GM23338 (cell line): ENCODE measurements at regions not wholly inside any gene's neighbourhood (a gene's known extent, or its start where the extent isn't known, plus 50 kb on each side); places are given as distances from the start of the nearest gene placed in this dataset.

Source experiments
- CTCF ChIP-seq, 2 experiments: fragments of 200-600 bp in 1 of 2; sonication (generic) in 1 of 2; conservative IDR thresholded peaks; 2 replicates each; pipeline versions ENCODE4 v1.5.1 to v1.6.1; 2016 to 2017; ENCODE audit warnings: antibody characterized with exemption in 2 of 2, low read depth in 2 of 2, mild to moderate bottlenecking in 2 of 2, moderate library complexity in 1 of 2
- EZH2 ChIP-seq: fragments of 200-600 bp; sonication (generic); IDR thresholded peaks from one replicate; pipeline ENCODE4 v1.8.0; 2017; ENCODE audit warnings: antibody characterized with exemption, mild to moderate bottlenecking, low read depth; ENCODE audit not compliant: unreplicated experiment
- REST ChIP-seq: IDR thresholded peaks from one replicate; pipeline ENCODE4 v1.6.1; 2018; ENCODE audit warnings: antibody characterized with exemption; ENCODE audit not compliant: unreplicated experiment
- ZNF331 ChIP-seq: fragments of 250-450 bp; sonication (Bioruptor Pico); IDR thresholded peaks from 2 replicates; pipeline ENCODE4 v1.5.0; 2020; ENCODE audit warnings: low read depth, mild to moderate bottlenecking, moderate library complexity

- TF ChIP-seq ZNF331 (no peak), EZH2 (no peak), REST (no peak), CTCF (conservative IDR thresholded peaks at IDR 0.05; ENCODE audit: low read depth in 2 of 2) (no peak)
These were observed 372.6 kb upstream of the ATP11B start for GRCh38 chr3:182420741-182421140.
